HG02970 (cell line): ENCODE measurements at regions not wholly inside any gene's neighbourhood (a gene's known extent, or its start where the extent isn't known, plus 50 kb on each side); places are given as distances from the start of the nearest gene placed in this dataset.
"Not testable (repeated sequence)": the region's sequence is repeated elsewhere in the genome, so short reads cannot be mapped to it uniquely, and the experiment has no call there.

Experiments used
- ATAC-seq: cut with Tn5 transposase; IDR thresholded peaks from one replicate; pipeline ENCODE4 v1.9.1; 2021; ENCODE audit warnings: mild to moderate bottlenecking, moderate library complexity, moderate number of reproducible peaks; ENCODE audit not compliant: unreplicated experiment, low FRiP score

DNA sequence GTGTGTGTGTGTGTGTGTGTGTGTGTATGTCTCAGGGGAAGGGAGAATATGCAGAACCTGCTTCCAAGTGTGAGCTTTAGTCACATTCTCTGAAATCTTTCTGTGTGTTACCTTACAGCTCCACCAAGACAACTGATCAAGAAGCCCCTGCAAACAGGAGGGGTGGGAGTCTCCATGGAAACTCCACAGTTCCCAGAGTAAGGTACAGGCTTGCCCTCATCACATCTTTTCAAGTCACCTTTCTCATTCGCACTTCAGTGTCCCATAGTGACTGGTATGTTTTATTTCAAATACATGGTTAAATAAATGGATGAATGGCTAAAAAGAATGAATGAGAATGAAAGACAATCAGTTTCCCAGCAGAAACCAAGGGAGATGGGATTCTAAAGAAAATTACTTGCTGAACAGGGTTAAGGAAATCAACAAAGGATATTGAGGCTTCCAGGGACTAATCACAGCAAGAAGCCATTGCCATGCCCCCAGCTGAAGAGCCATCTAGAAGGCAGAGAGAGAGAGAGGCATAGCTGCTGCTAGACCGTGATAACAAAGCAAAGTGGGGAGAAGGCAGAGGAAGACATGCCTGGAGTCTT, 987.2 kb upstream of the CELF4 start:
- ATAC-seq = no peak

DNA sequence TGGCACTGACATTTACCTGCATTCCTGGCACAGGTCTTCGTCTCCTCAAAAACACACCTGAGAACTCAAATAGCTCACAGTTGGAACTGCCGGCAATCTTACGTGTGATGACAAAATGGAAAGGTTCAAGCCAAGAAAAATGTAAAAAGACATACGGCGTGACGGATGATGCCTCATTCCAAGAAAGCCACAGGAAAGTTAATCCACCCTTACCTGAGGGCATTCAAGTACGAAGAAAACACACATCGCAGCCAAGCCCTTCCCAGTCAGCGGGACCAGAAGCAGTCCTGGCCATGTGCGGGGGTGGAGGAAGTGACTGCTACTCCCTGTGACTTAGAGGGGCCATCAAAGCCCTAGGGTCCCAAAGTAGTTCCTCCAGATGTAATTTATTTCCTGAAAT, 986.3 kb upstream of the CELF4 start:
- ATAC-seq = no peak

DNA sequence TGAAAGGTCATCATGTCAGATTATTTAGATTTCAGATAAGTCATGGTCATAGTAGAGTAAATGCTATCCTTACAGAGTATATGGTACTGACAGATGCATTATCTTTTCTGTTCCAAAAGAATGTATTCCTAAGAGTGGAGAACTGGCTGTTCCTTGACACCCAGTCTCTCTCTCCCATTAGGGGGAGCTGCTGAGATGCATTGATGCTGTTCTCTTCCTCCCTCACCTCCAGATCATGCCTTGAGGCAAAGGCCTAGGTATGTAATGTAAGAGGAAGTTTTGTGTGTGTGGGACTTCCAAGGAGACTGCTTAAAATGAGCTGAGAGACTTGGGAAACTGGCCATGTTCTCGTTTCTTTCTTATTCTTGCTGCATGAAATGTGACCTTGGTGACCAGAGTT, 979.5 kb upstream of the CELF4 start:
- no peak for ATAC-seq

DNA sequence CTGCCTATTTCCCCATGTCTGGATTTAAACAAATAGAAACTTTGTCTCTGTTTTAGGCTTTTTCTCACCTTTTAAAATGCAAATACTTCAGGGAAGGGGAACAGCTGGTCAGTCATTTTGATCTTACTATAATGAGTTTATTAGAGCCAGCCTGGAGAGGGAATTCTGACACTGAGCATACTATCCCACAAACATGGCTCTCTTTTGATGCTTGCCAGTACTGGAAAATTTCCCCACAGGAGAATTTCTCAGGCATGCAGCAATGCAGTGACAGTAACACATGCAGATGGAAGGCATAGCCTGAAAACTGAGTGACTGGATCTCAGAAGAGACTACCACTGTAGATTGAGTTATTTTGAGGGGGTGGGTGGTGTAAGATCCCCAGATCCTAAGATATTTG, 974.3 kb upstream of the CELF4 start:
- no peak for ATAC-seq

DNA sequence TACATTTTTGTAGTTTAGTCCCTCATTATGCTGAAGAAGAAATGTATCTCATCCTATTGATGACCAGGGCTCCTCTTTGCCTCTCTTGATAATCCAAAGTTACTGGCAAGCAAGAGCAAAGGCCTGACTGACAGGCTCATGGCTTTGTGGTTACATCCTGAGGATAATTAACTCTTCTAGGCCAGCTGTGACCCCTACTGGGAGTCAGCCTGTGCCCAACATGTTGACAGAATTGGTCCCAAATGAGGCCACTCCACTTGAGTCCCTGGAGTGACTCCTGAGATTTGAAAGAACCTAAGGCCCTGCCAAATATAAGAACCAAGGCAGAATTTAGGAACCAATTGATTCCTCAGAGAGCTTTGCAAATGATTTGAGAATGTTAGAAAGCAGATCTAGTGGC, 973.8 kb upstream of the CELF4 start:
- ATAC-seq = no peak

DNA sequence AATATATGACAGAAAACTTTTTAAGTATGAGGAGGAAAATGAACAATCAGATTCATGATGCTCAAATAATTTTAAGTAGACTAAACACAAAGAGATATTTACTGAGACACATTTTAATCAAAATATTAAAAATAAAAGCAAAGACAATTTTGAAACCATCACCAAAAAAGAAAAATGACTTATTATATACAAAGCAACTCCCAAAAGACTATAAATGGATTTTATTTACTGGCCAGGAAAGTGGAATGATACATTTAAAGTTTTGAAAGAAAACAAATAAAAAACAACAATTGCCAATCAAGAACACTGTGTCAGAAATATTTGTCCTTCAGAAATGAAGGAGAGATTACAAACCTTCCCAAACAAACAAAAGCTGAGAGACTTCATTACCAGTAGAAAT, 968.5 kb upstream of the CELF4 start:
- ATAC-seq = no peak

DNA sequence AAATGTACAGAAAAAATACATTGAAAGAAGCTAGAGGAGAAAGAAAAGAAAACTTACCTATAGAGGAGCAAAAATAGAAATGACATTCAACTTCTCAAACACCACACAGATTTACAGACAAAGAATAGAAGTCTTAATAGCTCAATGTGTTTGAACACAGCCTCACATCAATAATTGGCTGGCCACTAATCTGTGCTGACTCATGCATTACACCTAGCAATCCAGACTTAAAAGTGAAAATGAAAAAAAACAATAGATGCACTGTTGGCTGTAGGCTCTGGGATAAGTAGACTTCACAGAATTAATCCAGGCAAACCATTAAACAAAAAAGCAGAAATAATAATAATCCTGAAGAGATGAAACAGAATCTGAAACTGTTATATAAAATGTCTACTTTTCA, 961.3 kb upstream of the CELF4 start:
- ATAC-seq = no peak

DNA sequence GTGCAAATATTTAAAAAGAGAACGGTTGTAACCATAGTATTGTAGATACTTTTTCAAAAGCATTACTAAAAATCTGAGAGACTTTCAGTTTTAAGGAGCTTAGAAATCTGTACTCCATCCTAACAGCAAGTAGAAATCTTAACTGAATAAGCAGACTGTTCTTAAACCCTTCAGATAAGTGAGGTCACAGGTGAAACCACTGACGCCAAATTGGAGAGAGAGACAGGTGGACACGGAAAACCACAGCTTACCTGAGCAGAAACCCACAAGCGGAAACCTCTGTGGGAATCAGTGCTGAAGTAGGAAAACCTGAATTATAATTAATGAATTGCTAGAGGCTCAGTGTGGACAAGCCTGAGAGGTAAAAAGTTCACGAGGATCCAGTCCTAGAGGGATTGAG, 959.4 kb upstream of the CELF4 start:
- no peak for ATAC-seq

DNA sequence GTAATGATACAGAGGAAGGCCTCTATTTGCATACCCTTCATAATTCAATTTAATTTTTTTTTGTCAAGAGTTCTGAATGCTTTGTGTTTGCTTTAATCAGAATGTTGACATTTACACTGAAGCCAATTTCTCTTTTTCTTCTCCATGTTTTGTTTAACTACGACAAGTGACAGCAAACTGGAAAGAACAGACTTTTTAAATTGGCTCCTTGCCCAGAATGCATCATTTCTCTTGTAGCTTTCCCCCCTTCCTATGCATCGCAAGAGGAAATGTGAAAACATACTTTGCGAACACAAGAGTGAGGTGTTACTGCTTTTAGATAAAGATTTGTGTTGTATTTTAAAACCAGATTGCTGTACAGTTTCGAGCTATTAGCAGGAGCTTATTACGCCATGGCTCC, 955.2 kb upstream of the CELF4 start:
- ATAC-seq = no peak

DNA sequence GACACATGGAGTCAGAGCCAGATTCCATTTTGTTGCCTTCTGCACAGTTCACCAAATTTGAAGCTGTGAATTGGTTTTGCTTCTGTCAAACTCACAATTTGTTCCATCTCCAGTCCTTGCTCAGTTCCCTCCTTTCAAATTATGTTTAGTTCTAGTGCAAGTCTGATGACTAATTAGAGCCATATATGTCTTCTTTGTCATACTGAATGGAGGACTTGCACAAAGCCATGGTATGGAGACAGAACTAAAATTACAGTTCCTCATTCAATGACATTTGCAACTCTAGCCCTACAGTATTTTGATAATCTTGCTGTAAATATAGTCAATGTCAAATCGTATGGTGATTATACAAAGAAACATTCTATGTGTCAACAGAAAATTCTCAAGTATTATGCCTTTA, 936.9 kb upstream of the CELF4 start:
- no peak for ATAC-seq

DNA sequence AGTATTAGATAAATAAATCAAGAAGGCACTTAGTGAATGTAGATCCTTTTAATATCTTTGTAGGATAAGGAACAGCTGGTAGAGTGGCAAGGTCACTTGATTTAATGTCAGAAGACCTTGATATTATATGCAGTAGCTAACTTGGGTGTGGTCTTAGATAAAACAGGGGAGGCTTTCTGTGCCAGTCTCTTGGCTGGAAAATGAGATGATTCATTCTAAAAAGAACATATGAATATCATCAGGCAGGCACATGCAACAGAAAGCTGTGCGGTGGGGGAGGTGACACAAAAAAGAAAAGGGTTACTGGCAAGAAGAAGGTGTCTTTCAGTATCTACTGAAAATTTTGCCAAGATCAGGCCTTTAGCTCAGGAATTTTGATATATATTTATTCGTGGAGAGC, 931.7 kb upstream of the CELF4 start:
- no peak for ATAC-seq

DNA sequence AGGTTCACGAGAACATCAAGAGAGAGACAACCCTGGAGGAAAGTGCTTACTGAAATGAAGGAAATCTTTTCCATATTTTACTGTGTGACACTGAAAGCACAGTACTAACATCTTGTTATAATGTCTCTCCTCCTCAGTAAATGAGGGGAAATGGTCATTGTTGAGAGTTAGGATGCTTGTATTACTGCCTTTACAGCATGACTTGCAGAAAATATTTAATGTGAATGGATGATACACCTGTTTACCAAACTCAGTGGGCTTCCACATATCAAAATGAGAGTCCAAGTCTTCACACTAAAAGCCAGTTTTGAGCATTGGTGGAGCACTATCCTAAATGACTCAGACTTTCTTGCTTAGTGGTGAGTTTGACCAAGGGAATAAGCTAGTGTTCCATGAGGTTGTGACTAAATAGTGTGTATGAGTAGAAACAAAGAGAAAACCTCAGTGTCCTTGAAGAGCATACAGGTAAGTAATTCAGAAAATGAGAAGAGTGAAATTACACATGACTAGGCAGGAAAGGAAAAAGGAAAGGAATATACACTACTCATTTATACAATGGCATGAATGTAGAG, 930.7 kb upstream of the CELF4 start:
- ATAC-seq = no peak

DNA sequence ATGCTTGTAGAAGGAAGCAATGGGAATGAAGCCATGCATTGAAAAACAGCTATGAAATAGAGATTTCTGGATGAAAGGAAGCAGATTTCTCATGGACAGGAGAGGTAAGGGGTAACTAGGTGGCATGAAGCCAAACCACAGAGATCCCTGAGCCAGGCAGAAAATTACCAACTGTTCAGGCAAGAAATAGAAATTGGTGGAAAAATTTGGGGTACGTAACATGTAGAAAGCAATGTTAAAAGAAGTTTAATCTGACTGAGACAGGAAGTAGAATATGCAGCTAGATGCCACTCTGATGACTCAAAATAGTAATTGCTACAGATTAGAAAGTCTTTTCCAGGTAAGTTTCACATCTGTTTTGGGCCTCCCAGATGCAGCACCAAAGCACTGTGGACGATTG, 928.5 kb upstream of the CELF4 start:
- no peak for ATAC-seq

DNA sequence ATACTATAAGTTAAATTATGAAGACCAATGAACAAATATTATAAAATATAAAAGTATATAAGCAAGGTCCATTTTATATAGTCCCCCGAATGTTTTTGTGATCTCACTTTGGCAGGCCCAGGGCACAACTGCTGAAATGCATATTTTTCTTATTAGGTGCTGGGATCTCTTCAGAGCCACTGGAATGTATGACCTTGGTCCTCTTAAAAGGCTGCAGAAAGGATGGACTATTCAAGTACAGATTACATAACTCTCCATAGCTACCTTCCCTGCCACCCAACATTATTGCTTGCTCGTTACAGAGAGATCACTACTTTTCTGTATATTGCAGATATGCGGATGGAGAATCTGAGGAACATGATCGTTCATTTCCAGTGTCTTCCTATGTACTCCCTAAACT, 925.6 kb upstream of the CELF4 start:
- no peak for ATAC-seq

DNA sequence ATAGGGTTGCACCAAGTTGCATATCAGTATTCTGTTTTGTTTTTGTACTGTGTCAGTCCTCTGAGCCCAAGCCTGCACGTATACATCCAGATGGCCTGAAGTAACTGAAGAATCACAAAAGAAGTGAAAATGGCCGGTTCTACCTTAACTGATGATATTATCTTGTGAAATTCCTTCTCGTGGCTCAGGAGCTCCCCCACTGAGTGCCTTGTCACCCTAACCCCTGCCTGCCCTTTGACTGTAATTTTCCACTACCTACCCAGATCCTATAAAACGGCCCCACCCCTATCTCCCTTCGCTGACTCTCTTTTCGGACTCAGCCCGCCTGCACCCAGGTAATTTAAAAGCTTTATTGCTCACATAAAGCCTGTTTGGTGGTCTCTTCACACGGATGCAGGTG, 924.1 kb upstream of the CELF4 start:
- ATAC-seq = not testable (repeated sequence)

DNA sequence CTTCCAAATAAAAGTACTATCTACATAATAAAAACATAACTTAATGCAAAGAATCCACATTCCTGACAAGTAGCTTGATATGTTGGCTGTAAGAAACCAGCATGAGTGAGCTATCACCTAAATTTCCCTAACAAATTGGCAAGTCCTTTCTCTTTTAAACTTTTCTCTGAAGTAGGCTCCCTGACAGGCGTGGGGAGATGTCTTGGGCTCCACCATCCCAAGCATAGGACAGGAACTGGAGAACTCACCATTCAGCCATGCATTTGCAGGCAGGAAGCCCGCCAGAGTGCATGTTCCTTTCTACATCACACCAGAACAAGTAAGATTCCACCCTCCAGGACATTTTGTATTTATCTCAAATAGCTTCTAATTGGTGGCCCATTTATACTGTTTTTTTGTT, 921.9 kb upstream of the CELF4 start:
- ATAC-seq = no peak

DNA sequence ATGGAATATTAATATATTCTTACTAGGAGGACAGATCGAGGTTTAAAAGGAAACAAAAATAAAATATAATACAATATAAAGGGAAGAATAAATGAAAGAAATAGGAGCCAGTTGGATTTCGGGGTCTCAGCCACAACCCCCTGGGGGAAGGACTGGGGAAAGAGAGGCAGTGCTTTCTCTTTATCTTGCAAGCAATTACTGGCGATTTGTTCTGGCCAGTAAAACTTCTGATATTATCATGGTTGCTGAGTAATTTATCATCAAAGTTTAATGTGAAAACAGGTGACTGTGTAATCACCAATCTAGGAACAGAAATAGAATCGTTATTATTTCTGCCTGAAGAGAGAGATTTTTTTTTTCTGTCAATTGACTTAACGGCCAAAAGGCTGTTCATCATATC, 917.7 kb upstream of the CELF4 start:
- ATAC-seq = no peak

DNA sequence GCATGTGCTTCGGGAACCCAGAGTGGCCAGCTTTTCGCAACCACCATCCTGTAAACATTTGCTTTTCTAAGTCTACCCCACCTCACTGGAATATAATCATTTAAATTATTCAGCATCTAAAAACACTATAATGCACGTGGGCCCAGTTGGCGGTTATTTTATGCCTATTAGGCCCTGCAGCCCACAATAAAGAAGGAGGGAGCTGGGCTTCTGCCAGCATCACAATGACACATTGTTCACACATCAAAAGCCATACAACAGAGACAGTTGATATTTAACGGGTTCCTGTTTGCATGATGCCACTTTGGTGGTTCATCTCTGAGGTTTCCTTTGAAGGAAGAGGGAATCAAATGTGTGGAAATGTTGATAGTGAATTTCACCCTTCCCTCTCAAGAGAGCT, 916.0 kb upstream of the CELF4 start:
- ATAC-seq = no peak

DNA sequence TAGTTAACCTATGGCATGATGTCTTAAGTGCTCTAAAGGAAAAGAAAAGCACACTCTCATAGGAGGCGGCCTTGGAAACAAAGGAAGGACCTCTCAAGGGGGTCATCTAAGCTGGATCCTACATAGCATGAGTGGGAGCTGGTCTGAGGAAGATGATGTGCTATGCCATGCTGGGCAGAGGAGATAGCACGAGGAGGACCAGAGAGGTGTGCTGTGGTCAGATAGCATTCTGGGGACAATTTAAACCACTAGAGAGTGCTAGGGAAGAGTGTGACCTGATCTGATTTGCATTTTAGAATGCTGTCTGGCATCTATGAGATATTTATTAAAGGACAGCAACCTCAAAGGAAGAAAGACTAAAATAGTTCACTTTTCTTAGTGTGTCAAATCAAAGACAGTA, 910.1 kb upstream of the CELF4 start:
- no peak for ATAC-seq

DNA sequence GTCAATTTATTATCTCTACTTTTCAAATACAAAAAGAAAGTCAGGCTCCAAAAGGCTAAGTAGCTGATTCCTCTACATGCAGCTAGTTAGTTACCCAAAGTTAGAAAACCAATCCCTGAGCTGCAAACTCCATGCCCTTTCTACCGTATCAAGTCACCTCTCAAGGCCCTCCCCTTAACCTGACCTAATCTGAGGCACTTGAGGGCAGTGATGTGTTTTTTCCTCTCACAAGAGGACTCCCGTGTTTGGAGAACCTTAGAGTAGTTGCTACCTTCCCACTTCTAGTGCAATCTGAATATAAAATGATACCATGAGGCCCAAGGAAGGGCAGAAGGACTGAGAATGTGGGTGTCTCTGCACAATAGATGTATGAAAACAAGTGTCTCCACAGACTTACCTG, 907.9 kb upstream of the CELF4 start:
- no peak for ATAC-seq

DNA sequence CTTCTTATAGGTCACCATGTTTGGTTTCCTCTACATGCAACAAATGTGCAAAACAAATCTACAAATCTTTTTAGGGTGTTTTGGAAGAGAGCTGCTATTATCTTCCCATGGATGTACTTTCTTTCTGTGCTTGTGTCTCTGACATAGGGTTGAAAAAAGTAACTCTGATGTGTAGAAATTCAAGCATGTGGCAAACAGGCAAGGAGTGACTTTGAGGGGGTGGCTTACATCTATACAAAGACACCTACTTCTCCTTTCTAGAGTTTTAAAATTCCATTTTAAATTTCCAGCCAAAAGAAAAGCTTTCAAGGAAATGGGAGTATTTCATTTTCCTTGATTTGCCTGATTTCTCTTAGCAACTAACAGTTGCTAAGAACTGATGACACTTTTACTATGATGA, 904.8 kb upstream of the CELF4 start:
- no peak for ATAC-seq

DNA sequence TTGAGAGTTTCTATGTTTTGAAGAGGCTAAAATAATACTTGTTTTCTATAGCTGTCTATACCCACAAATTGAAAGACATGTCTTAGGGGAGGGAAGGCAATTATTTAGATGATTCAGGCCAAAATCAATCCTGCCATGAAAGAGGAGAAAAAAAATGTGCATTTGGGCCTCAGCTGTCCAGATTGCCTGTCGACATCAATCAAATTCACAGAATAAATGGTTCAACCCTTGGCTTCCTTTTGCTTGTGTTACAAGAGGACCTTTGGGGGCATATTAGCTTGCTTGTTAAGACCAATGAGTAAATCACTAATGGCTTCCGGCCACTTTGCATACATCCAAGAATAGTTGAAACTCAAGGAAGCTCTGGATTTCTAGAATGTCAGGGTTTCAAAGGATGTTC, 900.8 kb upstream of the CELF4 start:
- no peak for ATAC-seq

DNA sequence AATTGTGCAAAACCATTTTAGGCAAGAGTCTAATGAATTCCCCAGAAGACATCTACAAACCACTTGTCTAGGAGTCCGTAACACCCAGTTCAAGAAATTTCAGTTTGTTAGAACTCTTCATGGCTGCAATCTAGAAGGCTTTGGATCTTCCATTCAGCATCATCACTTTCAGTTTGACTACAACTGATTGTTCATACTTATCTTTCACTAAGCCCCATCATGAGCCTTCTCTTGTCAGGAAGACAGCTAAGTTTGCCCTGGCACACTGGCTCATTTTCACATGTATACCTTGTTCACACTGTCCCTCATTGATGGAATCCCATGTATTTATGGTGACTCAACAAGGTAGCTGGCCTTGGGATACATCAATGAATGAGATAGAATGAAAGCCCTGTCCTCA, 898.4 kb upstream of the CELF4 start:
- ATAC-seq = no peak
